EL (cell line): ENCODE measurements at regions not wholly inside any gene's neighbourhood (a gene's known extent, or its start where the extent isn't known, plus 50 kb on each side); places are given as distances from the start of the nearest gene placed in this dataset.

Experiments used
- DNase-seq: peaks from one replicate; pipeline ENCODE4 v3.0.0-alpha.2; 2016

GRCh38 chr21:16426936-16427335 is 697.2 kb downstream of the USP25 start:
- no peak for DNase-seq

- no peak for DNase-seq
These were observed 697.9 kb downstream of the USP25 start for GRCh38 chr21:16427587-16428087.

- no peak for DNase-seq
These were observed 707.8 kb downstream of the USP25 start for GRCh38 chr21:16437586-16437985.

GRCh38 chr21:16438761-16439160 is 709.0 kb downstream of the USP25 start:
- DNase-seq = no peak

GRCh38 chr21:16441789-16442188 is 712.0 kb downstream of the USP25 start:
- DNase-seq = no peak

- DNase-seq = no peak
These were observed 724.6 kb downstream of the USP25 start for GRCh38 chr21:16454399-16454798.

- no peak for DNase-seq
These were observed 725.7 kb downstream of the USP25 start for GRCh38 chr21:16455526-16455925.

GRCh38 chr21:16455978-16456377 is 726.2 kb downstream of the USP25 start:
- no peak for DNase-seq

- no peak for DNase-seq
These were observed 727.7 kb downstream of the USP25 start for GRCh38 chr21:16457498-16457897.

- DNase-seq = no peak
These were observed 731.2 kb downstream of the USP25 start for GRCh38 chr21:16460936-16461335.

GRCh38 chr21:16464211-16464889 is 734.6 kb downstream of the USP25 start:
- DNase-seq = peak; percentile 34

GRCh38 chr21:16468184-16468583 is 738.4 kb downstream of the USP25 start:
- DNase-seq = peak; percentile 25

GRCh38 chr21:16473988-16474387 is 744.2 kb downstream of the USP25 start:
- DNase-seq = no peak

- DNase-seq = no peak
These were observed 746.5 kb downstream of the USP25 start for GRCh38 chr21:16476056-16476825.

GRCh38 chr21:16488042-16488441 is 758.3 kb downstream of the USP25 start:
- DNase-seq = no peak

- DNase-seq = no peak
These were observed 762.6 kb downstream of the USP25 start for GRCh38 chr21:16492356-16492755.

GRCh38 chr21:16492892-16493291 is 763.1 kb downstream of the USP25 start:
- no peak for DNase-seq

- DNase-seq = no peak
These were observed 766.8 kb downstream of the USP25 start for GRCh38 chr21:16496609-16497008.

GRCh38 chr21:16500271-16500670 is 770.5 kb downstream of the USP25 start:
- DNase-seq = no peak

- DNase-seq = no peak
These were observed 772.5 kb downstream of the USP25 start for GRCh38 chr21:16502273-16502672.

- no peak for DNase-seq
These were observed 773.1 kb downstream of the USP25 start for GRCh38 chr21:16502897-16503296.

GRCh38 chr21:16504281-16504680 is 774.5 kb downstream of the USP25 start:
- no peak for DNase-seq

- DNase-seq = no peak
These were observed 775.0 kb downstream of the USP25 start for GRCh38 chr21:16504766-16505165.

GRCh38 chr21:16509476-16509875 is 779.7 kb downstream of the USP25 start:
- peak; percentile 41 for DNase-seq
